K562 (cell line): ENCODE measurements at regions not wholly inside any gene's neighbourhood (a gene's known extent, or its start where the extent isn't known, plus 50 kb on each side); places are given as distances from the start of the nearest gene placed in this dataset.

Source experiments
- CTCF ChIP-seq, 3 experiments: IDR thresholded peaks in 2 of 3; conservative IDR thresholded peaks in 1 of 3; 2 replicates each; pipeline ENCODE4 v1.5.1; 2011 to 2012; ENCODE audit warnings: low read length in 3 of 3, mild to moderate bottlenecking in 3 of 3, control low read depth in 2 of 3, improper control_type of control experiment in 1 of 3, inconsistent platforms in 1 of 3, low read depth in 1 of 3, mixed read lengths in 1 of 3, moderate library complexity in 1 of 3; ENCODE audit not compliant: insufficient read depth in 2 of 3
- EGR1 ChIP-seq: fragments of 450-650 bp; conservative IDR thresholded peaks from 2 replicates; pipeline ENCODE4 v1.6.1; 2017; ENCODE audit warnings: mild to moderate bottlenecking
- HIVEP1 ChIP-seq: fragments of 250-450 bp; sonication (Bioruptor Pico); IDR thresholded peaks from 2 replicates; pipeline ENCODE4 v1.4.0; 2020; ENCODE audit warnings: mild to moderate bottlenecking
- MAFK ChIP-seq: IDR thresholded peaks from 2 replicates; pipeline ENCODE4 v1.6.1; 2011; ENCODE audit warnings: low read length, improper control_type of control experiment
- NFE2 ChIP-seq: IDR thresholded peaks from 2 replicates; pipeline ENCODE4 v1.6.1; 2014; ENCODE audit warnings: antibody characterized with exemption, low read depth
- NFRKB ChIP-seq: fragments of 450-650 bp; IDR thresholded peaks from 2 replicates; pipeline ENCODE4 v1.6.1; 2016; ENCODE audit warnings: low read depth
- RAD21 ChIP-seq, 2 experiments: fragments of 250-450 bp in 1 of 2; fragments of 450-650 bp in 1 of 2; sonication (Bioruptor Pico) in 1 of 2; formaldehyde crosslinking in 1 of 2; IDR thresholded peaks in 1 of 2; conservative IDR thresholded peaks in 1 of 2; 2 replicates each; pipeline versions ENCODE4 v1.4.0 to v1.8.0; 2020 to 2022; ENCODE audit warnings: mild to moderate bottlenecking in 2 of 2, moderate library complexity in 1 of 2
- SRF ChIP-seq, 2 experiments: fragments of 250-450, 450-650 bp in 1 of 2; sonication (Bioruptor Pico) in 1 of 2; sonication (generic) in 1 of 2; formaldehyde crosslinking; IDR thresholded peaks; 2 replicates each; pipeline versions ENCODE4 v1.5.0 to v1.5.1; 2020 to 2022; ENCODE audit warnings: mild to moderate bottlenecking in 1 of 2, missing genetic modification reagents in 1 of 2
- TAL1 ChIP-seq: fragments of 450-650 bp; IDR thresholded peaks from 2 replicates; pipeline ENCODE4 v1.6.1; 2016; ENCODE audit warnings: mild to moderate bottlenecking
- TCF7L2 ChIP-seq: fragments of 150-350 bp; IDR thresholded peaks from 2 replicates; pipeline ENCODE4 v1.6.1; 2016; ENCODE audit warnings: low read depth, mild to moderate bottlenecking, low read length, moderate library complexity
- TRIM25 ChIP-seq: fragments of 450-650 bp; IDR thresholded peaks from 2 replicates; pipeline ENCODE4 v1.7.0; 2016; ENCODE audit warnings: borderline replicate concordance
- TSHZ1 ChIP-seq: fragments of 250-450 bp; sonication (Bioruptor Pico); IDR thresholded peaks from 2 replicates; pipeline ENCODE4 v1.4.0; 2020; ENCODE audit warnings: mild to moderate bottlenecking, moderate library complexity
- ZFP30 ChIP-seq: fragments of 250-450 bp; sonication (Bioruptor Pico); IDR thresholded peaks from 2 replicates; pipeline ENCODE4 v1.8.0; 2022; ENCODE audit warnings: moderate library complexity, mild to moderate bottlenecking, inconsistent platforms, borderline replicate concordance

DNA sequence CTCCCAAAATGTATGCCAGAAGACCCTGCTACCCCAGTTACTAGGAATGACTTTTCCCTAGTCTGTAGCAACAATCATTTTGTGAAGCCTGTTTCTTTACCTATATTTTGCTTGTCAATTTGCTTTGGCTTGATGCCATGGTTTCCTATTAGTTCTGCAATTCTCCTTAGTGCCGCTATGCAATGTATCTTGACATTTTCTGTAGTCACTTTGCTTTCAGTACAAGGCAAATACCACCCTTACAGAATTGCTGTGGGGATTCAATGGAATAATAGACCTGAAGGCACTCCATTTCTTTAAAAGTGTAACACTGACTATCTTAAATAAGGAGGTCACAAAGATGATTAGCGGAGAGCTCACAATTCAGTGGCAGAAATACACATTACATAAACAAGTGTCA, 291.1 kb downstream of the NR2F1-AS1 start:
- TF ChIP-seq SRF (CRISPR knock-in tag; IDR thresholded peaks at IDR 0.05) (no peak), RAD21 (CRISPR knock-in tag; conservative IDR thresholded peaks at IDR 0.05 in 1 of 2, IDR thresholded peaks at IDR 0.05 in 1 of 2) (no peak), ZFP30 (CRISPR knock-in tag) (no peak), TSHZ1 (CRISPR knock-in tag) (no peak), CTCF (IDR thresholded peaks at IDR 0.05 in 2 of 3, conservative IDR thresholded peaks at IDR 0.05 in 1 of 3; ENCODE audit: insufficient read depth in 2 of 3, low read depth in 1 of 3, low read length in 3 of 3) (no peak), MAFK (no peak), TCF7L2 (no peak), TRIM25 (no peak), HIVEP1 (CRISPR knock-in tag) (no peak), NFRKB (no peak), NFE2 (no peak), TAL1 (no peak), EGR1 (no peak)
